Cardiac muscle cell (in vitro differentiated cells and primary cell): ENCODE measurements at regions not wholly inside any gene's neighbourhood (a gene's known extent, or its start where the extent isn't known, plus 50 kb on each side); places are given as distances from the start of the nearest gene placed in this dataset.

Experiments
- DNase-seq, 2 donors: peaks; one replicate each; pipeline versions ENCODE4 v3.0.0 to v3.0.0-alpha.2; 2010 to 2017; ENCODE audit warnings: low read depth in 1 of 2, low spot score in 1 of 2
- H3K27ac ChIP-seq: fragments of 200-600 bp; sonication (generic); 2 replicates; pipeline ENCODE4 v1.5.1; 2016
- H3K27me3 ChIP-seq: fragments of 200-600 bp; sonication (generic); 2 replicates; pipeline ENCODE4 v1.6.0; 2016; ENCODE audit warnings: control low read depth
- H3K36me3 ChIP-seq: fragments of 200-600 bp; sonication (generic); 2 replicates; pipeline ENCODE4 v1.5.1; 2016; ENCODE audit warnings: control low read depth
- H3K4me1 ChIP-seq: fragments of 200-600 bp; sonication (generic); 2 replicates; pipeline ENCODE4 v1.8.1; 2017; ENCODE audit warnings: low read depth, mild to moderate bottlenecking, mixed run types
- H3K4me3 ChIP-seq: fragments of 200-600 bp; sonication (generic); 2 replicates; pipeline ENCODE4 v1.5.1; 2016; ENCODE audit warnings: mild to moderate bottlenecking
- H3K9me3 ChIP-seq: fragments of 200-600 bp; sonication (generic); 2 replicates; pipeline ENCODE4 v1.5.1; 2017; ENCODE audit warnings: low read depth, mild to moderate bottlenecking, control low read depth
- TF ChIP-seq, protein P1 (sequence below): IDR thresholded peaks from 2 replicates; pipeline ENCODE4 v1.5.1; 2012; ENCODE audit warnings: low read depth, mild to moderate bottlenecking, low read length

DNA sequence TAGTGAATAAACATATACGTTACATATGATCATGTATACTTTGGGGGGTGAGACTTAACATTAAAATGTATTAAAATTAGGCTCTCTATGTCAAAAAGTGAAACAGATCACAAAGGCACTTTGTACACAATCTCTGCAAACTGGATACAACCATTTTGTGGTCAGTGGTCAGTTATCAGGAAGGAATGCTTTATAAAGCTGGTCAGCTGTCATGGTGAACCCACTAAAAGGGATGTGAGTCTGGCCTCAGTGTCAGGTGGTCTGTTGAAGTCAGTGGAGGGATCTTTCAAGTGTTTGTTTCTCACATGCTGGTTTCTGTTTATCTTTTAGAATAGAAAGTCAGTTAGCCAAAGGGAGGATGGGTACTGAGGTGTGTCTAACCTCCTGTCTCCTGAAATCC lies 875.5 kb upstream of the INTU start:
- Histone ChIP-seq H3K4me1 (peaks cover 9% of the 10 kb centered on the region), H3K9me3 (no peaks in the 10 kb centered on the region), H3K27ac (no peak overlapping the region), H3K36me3 (no peaks in the 10 kb centered on the region), H3K27me3 (no peaks in the 10 kb centered on the region), H3K4me3 (no peak overlapping the region)
- peak in 1 of 2 donors; percentile 47 for DNase-seq
- TF ChIP-seq, protein P1, sequence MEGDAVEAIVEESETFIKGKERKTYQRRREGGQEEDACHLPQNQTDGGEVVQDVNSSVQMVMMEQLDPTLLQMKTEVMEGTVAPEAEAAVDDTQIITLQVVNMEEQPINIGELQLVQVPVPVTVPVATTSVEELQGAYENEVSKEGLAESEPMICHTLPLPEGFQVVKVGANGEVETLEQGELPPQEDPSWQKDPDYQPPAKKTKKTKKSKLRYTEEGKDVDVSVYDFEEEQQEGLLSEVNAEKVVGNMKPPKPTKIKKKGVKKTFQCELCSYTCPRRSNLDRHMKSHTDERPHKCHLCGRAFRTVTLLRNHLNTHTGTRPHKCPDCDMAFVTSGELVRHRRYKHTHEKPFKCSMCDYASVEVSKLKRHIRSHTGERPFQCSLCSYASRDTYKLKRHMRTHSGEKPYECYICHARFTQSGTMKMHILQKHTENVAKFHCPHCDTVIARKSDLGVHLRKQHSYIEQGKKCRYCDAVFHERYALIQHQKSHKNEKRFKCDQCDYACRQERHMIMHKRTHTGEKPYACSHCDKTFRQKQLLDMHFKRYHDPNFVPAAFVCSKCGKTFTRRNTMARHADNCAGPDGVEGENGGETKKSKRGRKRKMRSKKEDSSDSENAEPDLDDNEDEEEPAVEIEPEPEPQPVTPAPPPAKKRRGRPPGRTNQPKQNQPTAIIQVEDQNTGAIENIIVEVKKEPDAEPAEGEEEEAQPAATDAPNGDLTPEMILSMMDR = no peak

DNA sequence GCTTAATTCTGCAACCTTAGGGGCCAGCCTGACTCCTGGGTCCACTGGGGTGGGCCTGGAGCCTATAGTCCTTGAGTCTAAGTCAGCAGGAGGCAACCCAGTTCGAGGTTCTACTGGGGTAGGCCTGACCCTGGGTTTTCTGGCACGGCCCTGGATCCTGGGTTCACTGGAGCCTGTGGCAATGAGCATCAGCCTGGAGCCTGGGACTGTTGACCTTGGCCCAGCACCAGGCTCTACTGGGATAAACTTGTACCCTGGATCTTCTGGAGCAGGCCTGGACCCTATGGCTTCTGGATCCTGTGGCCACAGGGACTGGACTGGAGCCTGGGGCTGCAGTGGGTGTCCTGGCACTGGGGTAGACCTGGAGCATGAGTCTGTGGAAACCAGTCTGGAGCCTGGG lies 874.3 kb upstream of the INTU start:
- TF ChIP-seq, protein P1 = no peak
- Histone ChIP-seq H3K36me3 (no peaks in the 10 kb centered on the region), H3K9me3 (no peaks in the 10 kb centered on the region), H3K4me1 (peaks cover 6% of the 10 kb centered on the region), H3K27me3 (no peaks in the 10 kb centered on the region), H3K27ac (no peak overlapping the region), H3K4me3 (no peak overlapping the region)
- no peak for DNase-seq

DNA sequence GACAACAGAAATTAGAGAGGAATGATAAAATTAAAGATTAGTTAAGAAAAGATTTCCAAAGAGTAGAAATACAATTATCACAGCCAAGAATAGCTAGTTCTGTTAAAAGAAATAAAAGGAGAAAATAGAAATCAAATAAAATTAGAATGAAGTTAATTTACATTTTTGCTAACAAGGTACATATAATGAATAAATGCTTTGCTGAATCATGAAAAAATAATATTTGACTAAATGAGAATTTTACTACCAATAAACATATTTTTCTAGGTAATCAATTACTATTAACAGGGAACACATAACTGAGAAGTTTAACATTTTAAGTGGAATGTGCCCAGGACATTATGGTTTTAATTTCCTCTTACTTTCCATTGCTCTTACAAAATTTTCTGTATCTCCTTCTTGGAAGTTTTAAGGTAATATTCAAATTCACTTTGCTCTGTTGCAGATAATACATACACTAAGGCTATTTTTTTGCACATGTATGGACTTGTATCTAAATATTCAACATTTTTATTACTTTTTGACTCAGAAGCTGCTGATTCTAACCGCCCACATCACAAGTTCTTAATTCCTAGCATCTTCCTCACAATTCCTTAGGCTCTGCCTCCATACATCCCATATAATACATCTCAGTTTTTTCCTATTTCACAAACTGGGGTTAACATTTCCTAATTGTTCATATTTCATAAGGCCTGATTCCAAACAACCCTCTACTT lies 870.7 kb upstream of the INTU start:
- no peak overlapping the region for H3K4me3 ChIP-seq

DNA sequence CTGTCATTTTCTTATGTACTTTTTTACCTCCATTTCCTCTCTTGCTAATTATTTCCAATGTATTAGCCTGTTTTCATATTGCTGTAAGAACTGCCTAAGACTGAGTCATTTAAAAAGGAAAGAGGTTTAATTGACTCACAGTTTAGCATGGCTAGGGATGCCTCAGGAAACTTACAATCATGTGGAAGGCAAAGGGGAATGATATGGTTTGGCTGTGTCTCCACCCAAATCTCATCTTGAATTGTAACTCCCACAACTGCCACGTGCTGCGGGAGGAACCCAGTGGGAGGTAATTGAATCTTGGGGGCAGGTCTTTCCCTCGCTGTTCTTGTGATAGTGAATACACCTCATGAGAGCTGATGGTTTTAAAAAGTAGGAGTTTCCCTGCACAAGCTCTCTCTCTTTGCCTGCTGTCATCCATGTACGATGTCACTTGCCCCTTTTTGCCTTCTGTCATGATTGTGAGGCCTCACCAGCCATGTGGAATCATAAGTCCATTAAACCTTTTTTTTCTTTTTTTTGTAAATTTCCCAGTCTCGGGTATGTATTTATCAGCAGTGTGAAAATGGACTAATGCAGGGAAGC lies 870.0 kb upstream of the INTU start:
- Histone ChIP-seq H3K27me3 (no peaks in the 10 kb centered on the region), H3K27ac (no peak overlapping the region), H3K36me3 (no peaks in the 10 kb centered on the region), H3K9me3 (no peaks in the 10 kb centered on the region), H3K4me1 (no peaks in the 10 kb centered on the region), H3K4me3 (no peak overlapping the region)
- TF ChIP-seq, protein P1 = no peak
- no peak for DNase-seq

More for the DNA sequence above, 870.7 kb upstream of the INTU start:
- Histone ChIP-seq H3K36me3 (no peaks in the 10 kb centered on the region), H3K27ac (no peak overlapping the region), H3K4me1 (no peaks in the 10 kb centered on the region), H3K27me3 (no peaks in the 10 kb centered on the region), H3K9me3 (no peaks in the 10 kb centered on the region)
- DNase-seq = no peak
- TF ChIP-seq, protein P1 = no peak

DNA sequence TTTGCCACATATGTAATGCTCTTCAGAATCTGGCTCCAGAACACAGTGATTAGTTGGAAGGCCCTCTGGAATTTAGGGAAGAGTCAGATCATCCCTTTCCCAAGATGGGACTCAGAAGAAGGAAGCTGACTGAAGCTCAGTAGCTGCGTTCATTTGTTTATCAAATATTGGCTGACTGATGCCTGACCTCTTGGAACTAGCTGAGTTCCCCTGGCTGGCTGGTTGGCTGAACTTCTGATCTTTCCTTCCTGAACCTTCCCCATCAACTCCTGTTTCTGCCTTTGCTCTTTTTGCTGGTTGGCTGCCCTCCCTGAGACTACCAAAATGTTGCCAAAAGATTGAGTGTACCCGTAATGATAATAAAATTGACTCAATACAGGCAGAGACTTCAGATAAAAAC lies 866.5 kb upstream of the INTU start:
- Histone ChIP-seq H3K4me1 (no peaks in the 10 kb centered on the region), H3K36me3 (no peaks in the 10 kb centered on the region), H3K27me3 (no peaks in the 10 kb centered on the region), H3K27ac (no peak overlapping the region), H3K9me3 (no peaks in the 10 kb centered on the region), H3K4me3 (no peak overlapping the region)
- DNase-seq = peak in 1 of 2 donors; percentile 52
- TF ChIP-seq, protein P1 = no peak
